Osteocyte (in vitro differentiated cells): ENCODE measurements at regions not wholly inside any gene's neighbourhood (a gene's known extent, or its start where the extent isn't known, plus 50 kb on each side); places are given as distances from the start of the nearest gene placed in this dataset.

ENCODE experiments used
- DNase-seq: peaks from one replicate; pipeline ENCODE4 v3.0.0; 2021; ENCODE audit warnings: mixed read lengths; ENCODE audit not compliant: unreplicated experiment; ENCODE audit errors: extremely low spot score
- H3K27ac Mint-ChIP-seq: one replicate; pipeline ENCODE4 v1.8.0; 2021; ENCODE audit warnings: mild to moderate bottlenecking, mixed read lengths; ENCODE audit not compliant: unreplicated experiment
- H3K27me3 Mint-ChIP-seq: one replicate; pipeline ENCODE4 v1.8.0; 2021; ENCODE audit warnings: mixed read lengths; ENCODE audit not compliant: unreplicated experiment
- H3K36me3 Mint-ChIP-seq: one replicate; pipeline ENCODE4 v1.8.0; 2021; ENCODE audit warnings: mixed read lengths; ENCODE audit not compliant: unreplicated experiment
- H3K4me1 Mint-ChIP-seq: one replicate; pipeline ENCODE4 v1.8.0; 2021; ENCODE audit warnings: mixed read lengths; ENCODE audit not compliant: unreplicated experiment
- H3K4me3 Mint-ChIP-seq: one replicate; pipeline ENCODE4 v1.8.0; 2021; ENCODE audit warnings: mild to moderate bottlenecking, moderate library complexity, mixed read lengths; ENCODE audit not compliant: unreplicated experiment
- H3K9me3 Mint-ChIP-seq: one replicate; pipeline ENCODE4 v1.8.0; 2021; ENCODE audit warnings: mixed read lengths; ENCODE audit not compliant: unreplicated experiment
- TF ChIP-seq, protein P1 (sequence below): fragments of 200-600 bp; sonication (generic); IDR thresholded peaks from 2 replicates; pipeline ENCODE4 v1.5.0; 2021; ENCODE audit warnings: antibody characterized with exemption, mild to moderate bottlenecking, moderate library complexity

- Mint-ChIP-seq H3K4me1 (peaks cover 4% of the 10 kb centered on the region), H3K27ac (no peak overlapping the region), H3K27me3 (peaks cover 5% of the 10 kb centered on the region)
Observed at GRCh38 chr2:128488434-128488833, 169.8 kb upstream of the HS6ST1 start.

GRCh38 chr2:128489526-128490273 is 171.0 kb upstream of the HS6ST1 start:
- Mint-ChIP-seq H3K36me3 (no peaks in the 10 kb centered on the region), H3K27ac (no peak overlapping the region), H3K4me3 (no peak overlapping the region)

More at GRCh38 chr2:128488434-128488833, 169.8 kb upstream of the HS6ST1 start:
- no peaks in the 10 kb centered on the region for H3K36me3 Mint-ChIP-seq
- H3K9me3 Mint-ChIP-seq: no peaks in the 10 kb centered on the region
- peak; percentile 10 for DNase-seq
- TF ChIP-seq, protein P1, sequence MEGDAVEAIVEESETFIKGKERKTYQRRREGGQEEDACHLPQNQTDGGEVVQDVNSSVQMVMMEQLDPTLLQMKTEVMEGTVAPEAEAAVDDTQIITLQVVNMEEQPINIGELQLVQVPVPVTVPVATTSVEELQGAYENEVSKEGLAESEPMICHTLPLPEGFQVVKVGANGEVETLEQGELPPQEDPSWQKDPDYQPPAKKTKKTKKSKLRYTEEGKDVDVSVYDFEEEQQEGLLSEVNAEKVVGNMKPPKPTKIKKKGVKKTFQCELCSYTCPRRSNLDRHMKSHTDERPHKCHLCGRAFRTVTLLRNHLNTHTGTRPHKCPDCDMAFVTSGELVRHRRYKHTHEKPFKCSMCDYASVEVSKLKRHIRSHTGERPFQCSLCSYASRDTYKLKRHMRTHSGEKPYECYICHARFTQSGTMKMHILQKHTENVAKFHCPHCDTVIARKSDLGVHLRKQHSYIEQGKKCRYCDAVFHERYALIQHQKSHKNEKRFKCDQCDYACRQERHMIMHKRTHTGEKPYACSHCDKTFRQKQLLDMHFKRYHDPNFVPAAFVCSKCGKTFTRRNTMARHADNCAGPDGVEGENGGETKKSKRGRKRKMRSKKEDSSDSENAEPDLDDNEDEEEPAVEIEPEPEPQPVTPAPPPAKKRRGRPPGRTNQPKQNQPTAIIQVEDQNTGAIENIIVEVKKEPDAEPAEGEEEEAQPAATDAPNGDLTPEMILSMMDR: no peak
- no peak overlapping the region for H3K4me3 Mint-ChIP-seq

DNA sequence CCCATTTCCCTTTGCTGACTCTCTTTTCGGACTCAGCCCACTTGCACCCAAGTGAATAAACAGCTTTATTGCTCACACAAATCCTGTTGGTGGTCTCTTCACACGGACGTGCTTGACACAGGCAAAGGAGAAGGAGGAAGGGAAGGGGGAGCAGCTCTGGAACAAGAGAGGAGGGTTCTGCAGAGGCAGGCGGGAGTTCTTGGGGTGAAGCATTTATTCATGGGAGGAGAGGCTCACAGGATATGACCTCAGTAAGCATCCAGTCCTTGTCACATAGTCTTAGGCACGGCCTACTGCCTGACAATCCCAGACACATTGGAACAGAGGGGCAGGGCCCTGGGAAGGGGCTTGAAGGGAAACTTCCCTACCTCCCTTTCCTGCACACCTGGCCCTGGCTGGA is 171.7 kb upstream of the HS6ST1 start:
- peaks cover 5% of the 10 kb centered on the region for H3K27me3 Mint-ChIP-seq
- peaks cover 4% of the 10 kb centered on the region for H3K4me1 Mint-ChIP-seq
- TF ChIP-seq, protein P1: no peak

More at GRCh38 chr2:128489526-128490273, 171.0 kb upstream of the HS6ST1 start:
- Mint-ChIP-seq H3K27me3 (peaks cover 5% of the 10 kb centered on the region), H3K9me3 (no peaks in the 10 kb centered on the region), H3K4me1 (peaks cover 4% of the 10 kb centered on the region)
- DNase-seq: no peak
- TF ChIP-seq, protein P1: no peak

DNA sequence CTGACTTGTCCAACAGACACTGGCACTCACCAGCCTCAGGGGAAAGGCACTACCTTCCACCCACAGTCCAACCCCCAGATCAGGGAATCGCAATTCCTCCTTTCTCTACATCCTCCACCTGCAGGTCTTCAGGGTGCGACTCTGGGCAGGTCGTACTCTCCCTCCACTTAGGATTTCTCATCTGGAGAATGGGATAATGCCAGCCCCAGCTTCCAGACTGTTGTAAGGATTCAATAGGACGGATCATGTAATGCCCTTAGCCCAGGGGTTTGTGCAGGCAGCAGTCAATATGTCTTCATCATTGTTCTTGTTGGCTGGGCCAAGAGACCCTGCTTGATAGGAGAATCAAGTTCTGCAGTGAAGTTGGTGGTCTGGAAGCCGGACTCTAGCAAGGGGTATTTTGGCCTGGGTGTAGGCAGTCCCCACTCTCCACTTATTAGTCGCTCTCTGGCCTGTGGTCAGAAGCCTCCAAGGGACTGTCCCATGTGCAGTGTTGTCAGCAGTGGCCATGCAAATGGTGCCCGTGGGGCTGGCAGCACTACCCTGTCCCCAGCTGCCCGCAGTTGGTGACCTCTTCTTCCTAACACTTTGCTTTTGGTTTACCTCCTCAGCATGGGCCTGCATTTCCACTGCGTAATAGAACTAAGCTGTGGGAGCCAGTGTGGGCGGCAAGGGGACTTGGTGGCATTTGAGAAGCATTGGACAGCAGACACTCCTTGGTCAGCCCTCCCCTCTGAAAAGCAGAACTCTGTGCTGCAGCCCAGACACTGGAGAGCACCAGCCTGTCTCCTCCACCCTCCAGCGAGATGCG is 172.4 kb upstream of the HS6ST1 start:
- H3K4me3 Mint-ChIP-seq: no peak overlapping the region
- no peak overlapping the region for H3K27ac Mint-ChIP-seq
- DNase-seq: no peak
- peaks cover 4% of the 10 kb centered on the region for H3K4me1 Mint-ChIP-seq
- no peaks in the 10 kb centered on the region for H3K36me3 Mint-ChIP-seq
- H3K9me3 Mint-ChIP-seq: no peaks in the 10 kb centered on the region
- TF ChIP-seq, protein P1: no peak
- peaks cover 5% of the 10 kb centered on the region for H3K27me3 Mint-ChIP-seq

More for the DNA sequence above, 171.7 kb upstream of the HS6ST1 start:
- Mint-ChIP-seq H3K9me3 (no peaks in the 10 kb centered on the region), H3K36me3 (no peaks in the 10 kb centered on the region), H3K4me3 (no peak overlapping the region), H3K27ac (no peak overlapping the region)
- no peak for DNase-seq

DNA sequence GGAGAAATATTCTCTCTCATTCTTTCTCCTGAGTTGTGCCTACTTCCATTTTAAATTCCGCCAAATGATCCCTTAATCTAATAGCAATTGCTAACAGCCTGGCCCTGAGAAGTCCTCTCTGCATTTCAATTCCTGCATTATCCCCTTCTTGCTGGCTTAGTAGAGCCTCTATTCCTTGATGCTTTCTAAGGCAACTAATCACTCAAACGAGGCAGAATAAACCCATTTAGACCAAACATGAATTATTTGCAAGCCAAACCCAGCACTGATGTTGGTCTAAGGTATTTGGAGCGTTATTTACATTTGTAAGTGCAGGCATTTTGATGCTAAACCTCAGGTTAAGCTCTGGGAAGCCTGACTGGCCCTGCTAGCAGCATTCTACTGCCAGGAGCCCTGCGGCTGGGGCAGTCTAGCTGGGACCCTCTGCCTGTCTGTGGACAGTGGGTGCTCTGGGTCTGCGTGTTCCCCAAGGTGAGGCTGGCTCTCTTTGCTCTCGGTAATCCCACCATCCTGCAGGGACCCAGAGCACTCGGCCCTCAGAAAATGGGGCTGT is 173.1 kb upstream of the HS6ST1 start:
- H3K4me3 Mint-ChIP-seq: no peak overlapping the region
- H3K36me3 Mint-ChIP-seq: no peaks in the 10 kb centered on the region
- no peaks in the 10 kb centered on the region for H3K9me3 Mint-ChIP-seq
- DNase-seq: no peak
- H3K27me3 Mint-ChIP-seq: peaks cover 5% of the 10 kb centered on the region
- H3K27ac Mint-ChIP-seq: no peak overlapping the region
- TF ChIP-seq, protein P1: no peak
- H3K4me1 Mint-ChIP-seq: peaks cover 4% of the 10 kb centered on the region
